Endodermal cell (in vitro differentiated cells): ENCODE measurements at regions not wholly inside any gene's neighbourhood (a gene's known extent, or its start where the extent isn't known, plus 50 kb on each side); places are given as distances from the start of the nearest gene placed in this dataset.

Experiments used
- DNase-seq: peaks from one replicate; pipeline ENCODE4 v3.0.0-alpha.2; 2017
- H3K27ac ChIP-seq: 2 replicates; pipeline ENCODE4 v1.5.1; 2013; ENCODE audit warnings: mild to moderate bottlenecking, low read depth, low read length, moderate library complexity
- H3K27me3 ChIP-seq: 2 replicates; pipeline ENCODE4 v1.6.1; 2013; ENCODE audit warnings: mild to moderate bottlenecking, low read length, moderate library complexity; ENCODE audit not compliant: insufficient read depth, control insufficient read depth, poor library complexity, severe bottlenecking
- H3K36me3 ChIP-seq: 2 replicates; pipeline ENCODE4 v1.7.0; 2013; ENCODE audit warnings: mild to moderate bottlenecking, low read length, moderate library complexity; ENCODE audit not compliant: control insufficient read depth, insufficient read depth
- H3K4me1 ChIP-seq: one replicate; pipeline ENCODE4 v1.7.0; 2013; ENCODE audit warnings: low read length; ENCODE audit not compliant: control insufficient read depth, insufficient read depth
- H3K4me3 ChIP-seq: 2 replicates; pipeline ENCODE4 v1.5.1; 2013; ENCODE audit warnings: mild to moderate bottlenecking, low read length, moderate library complexity
- H3K9ac ChIP-seq: 2 replicates; pipeline ENCODE4 v1.6.1; 2013; ENCODE audit warnings: mild to moderate bottlenecking, low read length, moderate library complexity; ENCODE audit not compliant: poor library complexity, severe bottlenecking; ENCODE audit errors: extremely low read depth
- H3K9me3 ChIP-seq: 2 replicates; pipeline ENCODE4 v1.6.1; 2013; ENCODE audit warnings: mild to moderate bottlenecking, low read length, moderate library complexity; ENCODE audit not compliant: control insufficient read depth
- H3K27ac Mint-ChIP-seq: 2 replicates; pipeline ENCODE4 v1.8.0; 2020; ENCODE audit warnings: mixed read lengths
- H3K27me3 Mint-ChIP-seq: 2 replicates; pipeline ENCODE4 v1.8.0; 2021; ENCODE audit warnings: mild to moderate bottlenecking, mixed read lengths; ENCODE audit not compliant: insufficient read depth
- H3K36me3 Mint-ChIP-seq: 2 replicates; pipeline ENCODE4 v1.8.0; 2020; ENCODE audit warnings: low read depth, mixed read lengths
- H3K4me1 Mint-ChIP-seq: 2 replicates; pipeline ENCODE4 v1.8.0; 2020; ENCODE audit warnings: mixed read lengths
- H3K4me3 Mint-ChIP-seq: 2 replicates; pipeline ENCODE4 v1.8.0; 2020; ENCODE audit warnings: mild to moderate bottlenecking, moderate library complexity, mixed read lengths
- H3K9me3 Mint-ChIP-seq: 2 replicates; pipeline ENCODE4 v1.8.0; 2020; ENCODE audit warnings: mild to moderate bottlenecking, mixed read lengths
- CTCF ChIP-seq: fragments of 200-600 bp; sonication (generic); conservative IDR thresholded peaks from 2 replicates; pipeline ENCODE4 v1.5.0; 2021; ENCODE audit warnings: antibody characterized with exemption, mild to moderate bottlenecking
- WGBS, 2 experiments: methylation state at CpG; one replicate each; pipeline versions ENCODE4 v1.1.5 to v1.1.7; 2013; ENCODE audit warnings: missing lambda C conversion rate in 2 of 2, mixed read lengths in 1 of 2; ENCODE audit not compliant: insufficient coverage in 1 of 2, insufficient read length in 1 of 2; 5-methylcytosine and 5-hydroxymethylcytosine counted together

- no peaks in the 10 kb centered on the region for H3K9me3 ChIP-seq
- H3K27me3 Mint-ChIP-seq, result no peaks in the 10 kb centered on the region
These were observed 204.6 kb upstream of the AGR3 start for GRCh38 chr7:17086403-17086802.

DNA sequence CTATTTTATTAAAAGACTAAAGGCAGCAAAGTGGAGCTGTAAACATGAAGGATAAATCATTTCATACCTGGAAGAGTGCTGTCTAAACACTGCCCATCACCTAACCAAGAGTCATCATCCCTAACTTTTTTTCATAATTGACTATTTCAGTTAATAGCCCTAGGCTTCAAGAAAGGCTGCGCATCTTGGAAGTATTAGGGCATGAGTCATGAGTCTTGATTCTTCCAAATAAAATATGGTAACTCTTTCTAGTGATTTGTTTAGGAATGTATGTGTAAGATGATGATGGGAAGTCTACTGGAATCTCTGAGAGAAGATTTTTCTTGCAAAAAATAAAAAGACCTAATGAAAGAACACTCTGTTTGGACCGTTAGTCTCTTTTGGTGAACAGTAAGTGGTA lies 207.7 kb upstream of the AHR start:
- no peaks in the 10 kb centered on the region for H3K27me3 Mint-ChIP-seq
- H3K9ac ChIP-seq, result no peak overlapping the region
- no peaks in the 10 kb centered on the region for H3K36me3 Mint-ChIP-seq
- 95% methylated on average over 2 of the region's 2 CpGs for WGBS, 2 experiments
- no peak for DNase-seq
- H3K27ac Mint-ChIP-seq, result no peak overlapping the region
- no peak overlapping the region for H3K4me3 ChIP-seq
- no peak for TF ChIP-seq CTCF
- H3K4me1 ChIP-seq, result no peaks in the 10 kb centered on the region
- no peaks in the 10 kb centered on the region for H3K36me3 ChIP-seq
- no peaks in the 10 kb centered on the region for H3K9me3 Mint-ChIP-seq
- no peak overlapping the region for H3K27ac ChIP-seq
- no peaks in the 10 kb centered on the region for H3K27me3 ChIP-seq
- no peaks in the 10 kb centered on the region for H3K9me3 ChIP-seq
- no peak overlapping the region for H3K4me3 Mint-ChIP-seq
- no peaks in the 10 kb centered on the region for H3K4me1 Mint-ChIP-seq

More at GRCh38 chr7:17086403-17086802, 204.6 kb upstream of the AGR3 start:
- H3K9ac ChIP-seq, result no peak overlapping the region
- no peaks in the 10 kb centered on the region for H3K36me3 ChIP-seq
- Mint-ChIP-seq H3K9me3 (no peaks in the 10 kb centered on the region), H3K4me3 (no peak overlapping the region), H3K27ac (no peak overlapping the region), H3K36me3 (no peaks in the 10 kb centered on the region), H3K4me1 (no peaks in the 10 kb centered on the region)
- no peak for DNase-seq
- H3K4me1 ChIP-seq, result no peaks in the 10 kb centered on the region
- no peak overlapping the region for H3K27ac ChIP-seq
- no peaks in the 10 kb centered on the region for H3K27me3 ChIP-seq
- no peak for TF ChIP-seq CTCF
- no peak overlapping the region for H3K4me3 ChIP-seq
- WGBS, 2 experiments, result 92 to 100% methylated on average over 3 to 5 of the region's 5 CpGs

GRCh38 chr7:17093461-17093860 lies 205.0 kb upstream of the AHR start:
- Histone ChIP-seq H3K4me1 (no peaks in the 10 kb centered on the region), H3K9me3 (no peaks in the 10 kb centered on the region), H3K27me3 (no peaks in the 10 kb centered on the region), H3K36me3 (no peaks in the 10 kb centered on the region), H3K9ac (no peak overlapping the region), H3K27ac (no peak overlapping the region), H3K4me3 (no peak overlapping the region)
- H3K27ac Mint-ChIP-seq, result no peak overlapping the region
- no peak overlapping the region for H3K4me3 Mint-ChIP-seq
- H3K36me3 Mint-ChIP-seq, result no peaks in the 10 kb centered on the region
- H3K27me3 Mint-ChIP-seq, result peaks cover 2% of the 10 kb centered on the region
- TF ChIP-seq CTCF, result no peak
- no peaks in the 10 kb centered on the region for H3K9me3 Mint-ChIP-seq
- peaks cover 2% of the 10 kb centered on the region for H3K4me1 Mint-ChIP-seq
- 67% methylated on average over 3 of the region's 3 CpGs; no CpG with 5 or more reads in 1 of the 2 experiments for WGBS, 2 experiments
- no peak for DNase-seq
